ENCODE measurements at regions not wholly inside any gene's neighbourhood (a gene's known extent, or its start where the extent isn't known, plus 50 kb on each side); places are given as distances from the start of the nearest gene placed in this dataset.

DNA sequence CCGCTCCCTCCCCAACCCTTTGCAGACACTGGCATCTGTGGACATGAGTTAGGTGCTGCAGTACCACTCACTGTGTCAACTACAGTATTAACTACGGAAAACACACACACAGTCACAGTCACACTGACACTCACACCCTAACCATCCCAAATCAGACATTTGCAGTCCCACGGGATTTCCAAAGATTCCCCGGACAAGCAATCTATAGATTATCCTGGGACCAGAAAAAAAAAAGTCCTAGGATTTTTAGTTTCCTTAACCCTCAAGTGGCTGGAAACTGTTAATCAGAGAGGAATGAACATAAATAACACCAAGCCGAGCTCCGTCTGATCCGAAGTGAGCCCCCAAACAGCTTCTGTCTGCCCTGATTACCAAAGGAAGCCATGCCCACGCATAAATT is 81.9 kb upstream of the DHRSX start:
- H3K9ac ChIP-seq (ENCODE audit: low read length) = no peak overlapping the region
- H3K4me1 Mint-ChIP-seq (ENCODE audit: low read depth, unreplicated experiment) = peaks cover 3% of the 10 kb centered on the region
- H3K27ac Mint-ChIP-seq (ENCODE audit: unreplicated experiment) = no peak overlapping the region
- no peak overlapping the region for H3K27ac ChIP-seq (ENCODE audit: low read depth, low read length)
- H3K9me3 ChIP-seq (ENCODE audit: insufficient read depth, low read depth, low read length) = no peaks in the 10 kb centered on the region
- no peak for TF ChIP-seq EZH2 (IDR thresholded peaks at IDR 0.05; ENCODE audit: insufficient read depth, low read length)
- TF ChIP-seq, protein P1, sequence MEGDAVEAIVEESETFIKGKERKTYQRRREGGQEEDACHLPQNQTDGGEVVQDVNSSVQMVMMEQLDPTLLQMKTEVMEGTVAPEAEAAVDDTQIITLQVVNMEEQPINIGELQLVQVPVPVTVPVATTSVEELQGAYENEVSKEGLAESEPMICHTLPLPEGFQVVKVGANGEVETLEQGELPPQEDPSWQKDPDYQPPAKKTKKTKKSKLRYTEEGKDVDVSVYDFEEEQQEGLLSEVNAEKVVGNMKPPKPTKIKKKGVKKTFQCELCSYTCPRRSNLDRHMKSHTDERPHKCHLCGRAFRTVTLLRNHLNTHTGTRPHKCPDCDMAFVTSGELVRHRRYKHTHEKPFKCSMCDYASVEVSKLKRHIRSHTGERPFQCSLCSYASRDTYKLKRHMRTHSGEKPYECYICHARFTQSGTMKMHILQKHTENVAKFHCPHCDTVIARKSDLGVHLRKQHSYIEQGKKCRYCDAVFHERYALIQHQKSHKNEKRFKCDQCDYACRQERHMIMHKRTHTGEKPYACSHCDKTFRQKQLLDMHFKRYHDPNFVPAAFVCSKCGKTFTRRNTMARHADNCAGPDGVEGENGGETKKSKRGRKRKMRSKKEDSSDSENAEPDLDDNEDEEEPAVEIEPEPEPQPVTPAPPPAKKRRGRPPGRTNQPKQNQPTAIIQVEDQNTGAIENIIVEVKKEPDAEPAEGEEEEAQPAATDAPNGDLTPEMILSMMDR (IDR thresholded peaks at IDR 0.05; ENCODE audit: insufficient read depth, low read depth, low read length) = no peak
- H3K36me3 Mint-ChIP-seq (ENCODE audit: low read depth, unreplicated experiment) = no peaks in the 10 kb centered on the region
- H3K9me3 Mint-ChIP-seq (ENCODE audit: unreplicated experiment) = no peaks in the 10 kb centered on the region
- H3K4me1 ChIP-seq (ENCODE audit: insufficient read depth, low read length) = peaks cover 4% of the 10 kb centered on the region
- no peak overlapping the region for H3K4me2 ChIP-seq (ENCODE audit: low read length)
- no peak overlapping the region for H3K4me3 Mint-ChIP-seq (ENCODE audit: unreplicated experiment)
- no peaks in the 10 kb centered on the region for H3K79me2 ChIP-seq (ENCODE audit: insufficient read depth, low read length)
- H2AFZ ChIP-seq (ENCODE audit: low read depth, low read length) = no peak overlapping the region
- no peaks in the 10 kb centered on the region for H4K20me1 ChIP-seq (ENCODE audit: insufficient read depth, low read length)
- FAIRE-seq = no peak
- DNase-seq (ENCODE audit: low read depth) = no peak
- H3K27me3 ChIP-seq (ENCODE audit: insufficient read depth, low read length) = peaks cover 44% of the 10 kb centered on the region
- H3K4me3 ChIP-seq (ENCODE audit: insufficient read depth, low read depth, low read length) = no peak overlapping the region
- H3K36me3 ChIP-seq (ENCODE audit: insufficient read depth, low read length) = no peaks in the 10 kb centered on the region
- H3K27me3 Mint-ChIP-seq (ENCODE audit: low read depth, unreplicated experiment) = peaks cover 50% of the 10 kb centered on the region

DNA sequence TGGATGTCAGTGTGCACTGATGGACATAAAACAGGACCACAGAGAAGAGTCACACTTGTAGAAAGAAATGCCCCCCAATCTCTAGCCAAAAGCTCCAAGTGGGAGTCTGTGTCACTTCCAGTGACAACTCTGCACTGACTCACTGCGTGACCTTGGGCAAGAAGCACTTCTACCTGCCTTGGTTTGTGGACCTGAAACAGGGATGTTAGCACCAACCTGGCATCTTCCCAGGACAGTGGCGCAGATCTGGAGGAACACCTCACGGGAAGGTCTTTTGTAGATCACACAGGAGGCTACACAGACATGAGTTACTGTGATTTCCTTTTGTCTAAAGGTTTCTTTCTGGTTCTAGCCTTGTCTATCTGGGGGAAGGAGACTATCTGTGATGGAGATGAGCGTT is 80.5 kb upstream of the DHRSX start:
- H3K27ac ChIP-seq (ENCODE audit: low read depth, low read length) = no peak overlapping the region
- peaks cover 3% of the 10 kb centered on the region for H3K4me1 Mint-ChIP-seq (ENCODE audit: low read depth, unreplicated experiment)
- no peak overlapping the region for H3K4me2 ChIP-seq (ENCODE audit: low read length)
- H3K4me3 ChIP-seq (ENCODE audit: insufficient read depth, low read depth, low read length) = no peak overlapping the region
- no peak overlapping the region for H2AFZ ChIP-seq (ENCODE audit: low read depth, low read length)
- no peak overlapping the region for H3K4me3 Mint-ChIP-seq (ENCODE audit: unreplicated experiment)
- H3K27ac Mint-ChIP-seq (ENCODE audit: unreplicated experiment) = no peak overlapping the region
- H4K20me1 ChIP-seq (ENCODE audit: insufficient read depth, low read length) = no peaks in the 10 kb centered on the region
- H3K9ac ChIP-seq (ENCODE audit: low read length) = no peak overlapping the region
- H3K79me2 ChIP-seq (ENCODE audit: insufficient read depth, low read length) = no peaks in the 10 kb centered on the region
- H3K9me3 Mint-ChIP-seq (ENCODE audit: unreplicated experiment) = no peaks in the 10 kb centered on the region
- peaks cover 41% of the 10 kb centered on the region for H3K27me3 ChIP-seq (ENCODE audit: insufficient read depth, low read length)
- peaks cover 4% of the 10 kb centered on the region for H3K4me1 ChIP-seq (ENCODE audit: insufficient read depth, low read length)
- DNase-seq (ENCODE audit: low read depth) (no peak), FAIRE-seq (no peak)
- H3K36me3 ChIP-seq (ENCODE audit: insufficient read depth, low read length) = no peaks in the 10 kb centered on the region
- TF ChIP-seq EZH2 (IDR thresholded peaks at IDR 0.05; ENCODE audit: insufficient read depth, low read length) = no peak
- TF ChIP-seq, protein P1 (IDR thresholded peaks at IDR 0.05; ENCODE audit: insufficient read depth, low read depth, low read length) = no peak
- no peaks in the 10 kb centered on the region for H3K36me3 Mint-ChIP-seq (ENCODE audit: low read depth, unreplicated experiment)
- H3K9me3 ChIP-seq (ENCODE audit: insufficient read depth, low read depth, low read length) = no peaks in the 10 kb centered on the region
- peaks cover 44% of the 10 kb centered on the region for H3K27me3 Mint-ChIP-seq (ENCODE audit: low read depth, unreplicated experiment)

DNA sequence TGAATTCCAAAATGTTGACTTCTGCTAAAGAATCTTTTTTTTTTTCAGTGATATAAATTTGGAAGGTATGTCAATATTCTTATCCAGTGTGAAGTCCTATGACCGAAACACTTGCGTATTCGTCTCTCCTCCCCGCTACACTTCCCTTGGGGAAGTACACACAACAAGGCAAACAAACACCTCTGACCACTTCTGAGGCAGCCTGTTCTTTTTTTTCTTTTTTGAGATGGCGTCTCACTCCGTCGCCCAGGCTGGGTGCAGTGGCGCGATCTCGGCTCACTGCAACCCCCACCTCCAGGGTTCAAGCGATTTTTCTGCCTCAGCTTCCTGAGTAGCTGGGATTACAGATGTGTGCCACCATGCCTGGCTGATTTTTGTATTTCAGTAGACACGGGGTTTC is 78.1 kb upstream of the DHRSX start:
- Mint-ChIP-seq H3K9me3 (ENCODE audit: unreplicated experiment) (peaks cover 1% of the 10 kb centered on the region), H3K4me3 (ENCODE audit: unreplicated experiment) (no peak overlapping the region), H3K27ac (ENCODE audit: unreplicated experiment) (no peak overlapping the region), H3K27me3 (ENCODE audit: low read depth, unreplicated experiment) (peaks cover 27% of the 10 kb centered on the region), H3K36me3 (ENCODE audit: low read depth, unreplicated experiment) (peaks cover 1% of the 10 kb centered on the region), H3K4me1 (ENCODE audit: low read depth, unreplicated experiment) (no peaks in the 10 kb centered on the region)
- Histone ChIP-seq H4K20me1 (ENCODE audit: insufficient read depth, low read length) (no peaks in the 10 kb centered on the region), H3K79me2 (ENCODE audit: insufficient read depth, low read length) (no peaks in the 10 kb centered on the region), H3K36me3 (ENCODE audit: insufficient read depth, low read length) (no peaks in the 10 kb centered on the region), H3K27me3 (ENCODE audit: insufficient read depth, low read length) (peaks cover 25% of the 10 kb centered on the region), H3K9me3 (ENCODE audit: insufficient read depth, low read depth, low read length) (no peaks in the 10 kb centered on the region), H3K4me1 (ENCODE audit: insufficient read depth, low read length) (peaks cover 4% of the 10 kb centered on the region), H3K27ac (ENCODE audit: low read depth, low read length) (no peak overlapping the region), H2AFZ (ENCODE audit: low read depth, low read length) (no peak overlapping the region), H3K4me3 (ENCODE audit: insufficient read depth, low read depth, low read length) (no peak overlapping the region), H3K9ac (ENCODE audit: low read length) (no peak overlapping the region), H3K4me2 (ENCODE audit: low read length) (no peak overlapping the region)
- FAIRE-seq (no peak), DNase-seq (ENCODE audit: low read depth) (no peak)
- no peak for TF ChIP-seq EZH2 (IDR thresholded peaks at IDR 0.05; ENCODE audit: insufficient read depth, low read length)
- TF ChIP-seq, protein P1 (IDR thresholded peaks at IDR 0.05; ENCODE audit: insufficient read depth, low read depth, low read length) = no peak

Measured in astrocyte (in vitro differentiated cells and primary cell).